SK-N-SH (cell line): ENCODE measurements at regions not wholly inside any gene's neighbourhood (a gene's known extent, or its start where the extent isn't known, plus 50 kb on each side); places are given as distances from the start of the nearest gene placed in this dataset.

Source experiments
- CTCF ChIA-PET: fragments of 300-600, 350-600 bp; formaldehyde crosslinking; extraction: SDS; loops from one replicate; lab custom pipeline; 2021; lab: Yijun Ruan, JAX
- POLR2A ChIA-PET: fragments of 350-600 bp; sonication (Branson Sonifier 250); formaldehyde crosslinking; extraction: SDS; loops from one replicate; lab custom pipeline; 2020; ENCODE audit warnings: antibody characterized with exemption, inconsistent platforms; lab: Yijun Ruan, JAX
- DNase-seq: peaks from one replicate; pipeline ENCODE4 v3.0.0; 2012
- H2AFZ ChIP-seq: fragments of 200-600 bp; sonication (generic); 2 replicates; pipeline ENCODE4 v1.8.1; 2016; ENCODE audit warnings: antibody characterized with exemption, mild to moderate bottlenecking, low read depth
- H3F3A ChIP-seq: fragments of 200-600 bp; sonication (generic); replicated peaks from 2 replicates; pipeline ENCODE3; 2016; ENCODE audit warnings: antibody characterized with exemption, mild to moderate bottlenecking; ENCODE audit not compliant: insufficient read depth
- H3K27ac ChIP-seq, 2 experiments: fragments of 200-500 bp in 1 of 2; fragments of 200-600 bp in 1 of 2; sonication (Bioruptor generic) in 1 of 2; sonication (generic), shearing (Covaris generic) in 1 of 2; 2 replicates each; pipeline versions ENCODE4 v1.5.1 to v1.6.1; 2014 to 2016; ENCODE audit warnings: low read depth in 2 of 2, inconsistent platforms in 1 of 2, low read length in 1 of 2, mild to moderate bottlenecking in 1 of 2, mixed read lengths in 1 of 2
- H3K27me3 ChIP-seq: fragments of 200-600 bp; sonication (generic), shearing (Covaris generic); 2 replicates; pipeline ENCODE4 v1.6.1; 2016; ENCODE audit warnings: mixed run types; ENCODE audit not compliant: insufficient read depth
- H3K36me3 ChIP-seq, 2 experiments: fragments of 200-500 bp in 1 of 2; fragments of 200-600 bp in 1 of 2; sonication (Bioruptor generic) in 1 of 2; sonication (generic) in 1 of 2; replicated peaks in 1 of 2; 2 replicates each; pipeline versions ENCODE3 to v1.5.1; 2014 to 2016; ENCODE audit warnings: low read length in 1 of 2, mild to moderate bottlenecking in 1 of 2; ENCODE audit not compliant: insufficient read depth in 2 of 2, control insufficient read depth in 1 of 2
- H3K4me1 ChIP-seq, 2 experiments: fragments of 200-500 bp in 1 of 2; fragments of 200-600 bp in 1 of 2; sonication (Bioruptor generic) in 1 of 2; sonication (generic), shearing (Covaris generic) in 1 of 2; 2 replicates each; pipeline versions ENCODE4 v1.5.1 to v1.6.1; 2014 to 2016; ENCODE audit warnings: low read depth in 1 of 2, low read length in 1 of 2, mixed run types in 1 of 2; ENCODE audit not compliant: insufficient read depth in 2 of 2, control insufficient read depth in 1 of 2
- H3K4me2 ChIP-seq: fragments of 200-600 bp; sonication (generic), shearing (Covaris generic); 2 replicates; pipeline ENCODE4 v1.6.1; 2017; ENCODE audit warnings: mixed run types
- H3K4me3 ChIP-seq, 2 experiments: fragments of 200-500 bp in 1 of 2; fragments of 200-600 bp in 1 of 2; sonication (Bioruptor generic) in 1 of 2; sonication (generic), shearing (Covaris generic) in 1 of 2; 2 replicates each; pipeline versions ENCODE4 v1.5.1 to v1.8.1; 2014 to 2016; ENCODE audit warnings: low read depth in 2 of 2, inconsistent platforms in 1 of 2, low read length in 1 of 2, mild to moderate bottlenecking in 1 of 2, mixed read lengths in 1 of 2, moderate library complexity in 1 of 2
- H3K79me2 ChIP-seq: fragments of 200-600 bp; sonication (generic); 2 replicates; pipeline ENCODE4 v1.8.1; 2017; ENCODE audit warnings: mild to moderate bottlenecking; ENCODE audit not compliant: insufficient read depth
- H3K9ac ChIP-seq: fragments of 200-600 bp; sonication (generic); 2 replicates; pipeline ENCODE4 v1.6.1; 2017; ENCODE audit warnings: mixed run types
- H3K9me2 ChIP-seq: fragments of 200-600 bp; sonication (generic); 2 replicates; pipeline ENCODE4 v1.6.1; 2017; ENCODE audit warnings: mixed run types
- H3K9me3 ChIP-seq: fragments of 200-600 bp; sonication (generic); 2 replicates; pipeline ENCODE4 v1.6.1; 2017; ENCODE audit warnings: mixed run types, mild to moderate bottlenecking, moderate library complexity
- H4K20me1 ChIP-seq: fragments of 200-600 bp; sonication (generic); 2 replicates; pipeline ENCODE4 v1.6.1; 2017; ENCODE audit warnings: mild to moderate bottlenecking, mixed run types; ENCODE audit not compliant: insufficient read depth
- CHD2 ChIP-seq: fragments of 150-350 bp; IDR thresholded peaks from 2 replicates; pipeline ENCODE4 v1.6.1; 2018; ENCODE audit warnings: low read length; ENCODE audit not compliant: partially characterized antibody
- EZH2phosphoT487 ChIP-seq: fragments of 200-600 bp; sonication (generic); IDR thresholded peaks from 2 replicates; pipeline ENCODE4 v1.6.1; 2017; ENCODE audit warnings: low read depth, mixed run types, mild to moderate bottlenecking, antibody characterized with exemption, moderate library complexity, borderline replicate concordance
- FOXM1 ChIP-seq: IDR thresholded peaks from 2 replicates; pipeline ENCODE4 v1.4.0; 2012; ENCODE audit warnings: low read depth, mild to moderate bottlenecking
- GABPA ChIP-seq: IDR thresholded peaks from 2 replicates; pipeline ENCODE4 v1.4.0; 2012; ENCODE audit warnings: low read depth, mild to moderate bottlenecking
- MEF2A ChIP-seq: IDR thresholded peaks from 2 replicates; pipeline ENCODE4 v1.4.0; 2012; ENCODE audit warnings: low read depth, borderline replicate concordance
- MXI1 ChIP-seq: IDR thresholded peaks from 2 replicates; pipeline ENCODE4 v1.6.1; 2012; ENCODE audit warnings: mild to moderate bottlenecking, low read depth, low read length, improper control_type of control experiment
- NRF1 ChIP-seq: IDR thresholded peaks from 2 replicates; pipeline ENCODE4 v1.6.1; 2012; ENCODE audit warnings: low read depth, mild to moderate bottlenecking, low read length
- RAD21 ChIP-seq: IDR thresholded peaks from 2 replicates; pipeline ENCODE4 v1.6.1; 2012; ENCODE audit warnings: mild to moderate bottlenecking, low read length
- REST ChIP-seq: IDR thresholded peaks from 2 replicates; pipeline ENCODE4 v1.6.1; 2012; ENCODE audit warnings: mild to moderate bottlenecking, low read depth, low read length, moderate library complexity
- RXRA ChIP-seq: IDR thresholded peaks from 2 replicates; pipeline ENCODE4 v1.4.0; 2012; ENCODE audit warnings: low read depth, mild to moderate bottlenecking, borderline replicate concordance
- SMC3 ChIP-seq: IDR thresholded peaks from 2 replicates; pipeline ENCODE4 v1.6.1; 2012; ENCODE audit warnings: low read depth, low read length, improper control_type of control experiment
- TCF12 ChIP-seq: IDR thresholded peaks from 2 replicates; pipeline ENCODE4 v1.4.0; 2012
- TEAD4 ChIP-seq: IDR thresholded peaks from 2 replicates; pipeline ENCODE4 v1.4.0; 2012; ENCODE audit warnings: mild to moderate bottlenecking, borderline replicate concordance; ENCODE audit not compliant: insufficient read depth
- USF2 ChIP-seq: fragments of 150-350 bp; IDR thresholded peaks from 2 replicates; pipeline ENCODE4 v1.6.1; 2017; ENCODE audit warnings: antibody characterized with exemption, low read length, low read depth, borderline replicate concordance
- YY1 ChIP-seq: IDR thresholded peaks from 2 replicates; pipeline ENCODE4 v1.4.0; 2012; ENCODE audit warnings: low read depth, mild to moderate bottlenecking
- WGBS: methylation state at CpG from one replicate; pipeline ENCODE4 v1.1.6; 2017; ENCODE audit warnings: low lambda C conversion rate; 5-methylcytosine and 5-hydroxymethylcytosine counted together

GRCh38 chr14:23817164-23817767 lies 136.3 kb upstream of the DHRS4 start:
- Histone ChIP-seq H3K36me3 (no peaks in the 10 kb centered on the region), H3K27me3 (no peaks in the 10 kb centered on the region), H3K9me2 (no peaks in the 10 kb centered on the region), H3K9ac (no peak overlapping the region), H3K9me3 (no peaks in the 10 kb centered on the region), H3K79me2 (no peaks in the 10 kb centered on the region), H3K4me1 (no peaks in the 10 kb centered on the region), H3K4me3 (no peak overlapping the region), H3F3A (no peaks in the 10 kb centered on the region), H2AFZ (no peak overlapping the region), H4K20me1 (no peaks in the 10 kb centered on the region), H3K27ac (no peak overlapping the region), H3K4me2 (no peak overlapping the region)
- no peak for DNase-seq
- 19% methylated on average over 4 of the region's 4 CpGs for WGBS
- ChIA-PET CTCF (no interaction called here), POLR2A (no interaction called here)
- TF ChIP-seq CHD2 (no peak), SMC3 (no peak), NRF1 (no peak), YY1 (no peak), TEAD4 (no peak), RXRA (no peak), RAD21 (no peak), TCF12 (no peak), MXI1 (no peak)

- Histone ChIP-seq H3K4me1 (no peaks in the 10 kb centered on the region), H3K9me2 (no peaks in the 10 kb centered on the region), H3K9me3 (no peaks in the 10 kb centered on the region), H3K79me2 (no peaks in the 10 kb centered on the region), H3F3A (peaks cover 5% of the 10 kb centered on the region), H3K4me2 (no peak overlapping the region), H4K20me1 (no peaks in the 10 kb centered on the region), H2AFZ (no peak overlapping the region), H3K36me3 (no peaks in the 10 kb centered on the region), H3K4me3 (no peak overlapping the region), H3K27ac (no peak overlapping the region), H3K27me3 (no peaks in the 10 kb centered on the region), H3K9ac (no peak overlapping the region)
- TF ChIP-seq CHD2 (no peak), GABPA (no peak)
- DNase-seq: no peak
- ChIA-PET POLR2A (no interaction called here), CTCF (no interaction called here)
- 55% methylated on average over 12 of the region's 13 CpGs for WGBS
These were observed 126.3 kb upstream of the DHRS4 start for GRCh38 chr14:23827100-23827892.

GRCh38 chr14:23828001-23828400 lies 125.6 kb upstream of the DHRS4 start:
- ChIA-PET CTCF (interaction anchor here (1.1 kb wide), 1 partner anchor 196 kb away, joined by 6 read pairs; no protein-coding TSS in a partner anchor), POLR2A (no interaction called here)
- Histone ChIP-seq H3K27ac (no peak overlapping the region), H3K9ac (no peak overlapping the region), H3K36me3 (no peaks in the 10 kb centered on the region), H3F3A (peaks cover 5% of the 10 kb centered on the region), H3K4me2 (no peak overlapping the region), H3K4me1 (no peaks in the 10 kb centered on the region), H3K9me2 (no peaks in the 10 kb centered on the region), H4K20me1 (no peaks in the 10 kb centered on the region), H2AFZ (no peak overlapping the region), H3K27me3 (no peaks in the 10 kb centered on the region), H3K9me3 (no peaks in the 10 kb centered on the region), H3K4me3 (no peak overlapping the region), H3K79me2 (no peaks in the 10 kb centered on the region)
- 76% methylated on average over 4 of the region's 4 CpGs for WGBS
- no peak for TF ChIP-seq RXRA
- no peak for TF ChIP-seq USF2
- no peak for TF ChIP-seq EZH2phosphoT487
- TF ChIP-seq TCF12: no peak
- TF ChIP-seq MEF2A: no peak
- no peak for TF ChIP-seq FOXM1
- TF ChIP-seq REST: no peak
- no peak for TF ChIP-seq YY1
- TF ChIP-seq RAD21: no peak
- no peak for DNase-seq
